ENCODE measurements at regions not wholly inside any gene's neighbourhood (a gene's known extent, or its start where the extent isn't known, plus 50 kb on each side); places are given as distances from the start of the nearest gene placed in this dataset.

DNA sequence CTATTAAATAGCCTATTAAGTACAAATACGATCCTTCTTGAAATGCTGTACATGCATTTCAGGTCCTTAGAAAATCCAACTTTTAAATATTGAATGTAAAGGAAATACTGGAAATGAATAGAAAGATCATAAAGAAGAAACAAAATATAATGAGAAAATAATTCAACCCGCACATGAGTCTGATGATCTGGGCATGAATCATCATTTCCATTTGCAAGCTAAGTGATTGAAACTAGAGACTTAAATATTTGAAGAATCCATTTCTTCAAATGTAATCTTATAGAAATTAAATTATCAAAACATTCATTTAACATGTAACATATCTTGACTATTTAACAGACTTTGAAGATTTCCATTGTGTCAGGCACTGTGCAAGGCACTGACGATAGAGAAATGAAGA, 977.0 kb downstream of the TFAP2A start:
- TF ChIP-seq, protein P1, sequence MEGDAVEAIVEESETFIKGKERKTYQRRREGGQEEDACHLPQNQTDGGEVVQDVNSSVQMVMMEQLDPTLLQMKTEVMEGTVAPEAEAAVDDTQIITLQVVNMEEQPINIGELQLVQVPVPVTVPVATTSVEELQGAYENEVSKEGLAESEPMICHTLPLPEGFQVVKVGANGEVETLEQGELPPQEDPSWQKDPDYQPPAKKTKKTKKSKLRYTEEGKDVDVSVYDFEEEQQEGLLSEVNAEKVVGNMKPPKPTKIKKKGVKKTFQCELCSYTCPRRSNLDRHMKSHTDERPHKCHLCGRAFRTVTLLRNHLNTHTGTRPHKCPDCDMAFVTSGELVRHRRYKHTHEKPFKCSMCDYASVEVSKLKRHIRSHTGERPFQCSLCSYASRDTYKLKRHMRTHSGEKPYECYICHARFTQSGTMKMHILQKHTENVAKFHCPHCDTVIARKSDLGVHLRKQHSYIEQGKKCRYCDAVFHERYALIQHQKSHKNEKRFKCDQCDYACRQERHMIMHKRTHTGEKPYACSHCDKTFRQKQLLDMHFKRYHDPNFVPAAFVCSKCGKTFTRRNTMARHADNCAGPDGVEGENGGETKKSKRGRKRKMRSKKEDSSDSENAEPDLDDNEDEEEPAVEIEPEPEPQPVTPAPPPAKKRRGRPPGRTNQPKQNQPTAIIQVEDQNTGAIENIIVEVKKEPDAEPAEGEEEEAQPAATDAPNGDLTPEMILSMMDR (IDR thresholded peaks at IDR 0.05): no peak
- no peak for TF ChIP-seq POLR2A (IDR thresholded peaks at IDR 0.05)

All from uterus (tissue), 2 donors.